Neuronal stem cell (in vitro differentiated cells): ENCODE measurements at regions not wholly inside any gene's neighbourhood (a gene's known extent, or its start where the extent isn't known, plus 50 kb on each side); places are given as distances from the start of the nearest gene placed in this dataset.

Experiments used
- DNase-seq: peaks from one replicate; pipeline ENCODE4 v3.0.0-alpha.2; 2013; ENCODE audit warnings: low spot score
- H2AFZ ChIP-seq: one replicate; pipeline ENCODE4 v1.6.1; 2013; ENCODE audit warnings: mild to moderate bottlenecking, low read length, inconsistent platforms
- H2AK5ac ChIP-seq: 2 replicates; pipeline ENCODE4 v1.6.1; 2013; ENCODE audit warnings: low read depth, mild to moderate bottlenecking, inconsistent platforms, low read length, moderate library complexity, mixed read lengths
- H2BK120ac ChIP-seq: 2 replicates; pipeline ENCODE4 v1.6.1; 2013; ENCODE audit warnings: low read depth, mild to moderate bottlenecking, inconsistent platforms, low read length, moderate library complexity, mixed read lengths
- H2BK12ac ChIP-seq: one replicate; pipeline ENCODE4 v1.6.1; 2013; ENCODE audit warnings: low read length, inconsistent platforms
- H2BK15ac ChIP-seq: 2 replicates; pipeline ENCODE4 v1.6.1; 2013; ENCODE audit warnings: mild to moderate bottlenecking, low read length, inconsistent platforms, mixed read lengths
- H2BK5ac ChIP-seq: one replicate; pipeline ENCODE4 v1.6.1; 2013; ENCODE audit warnings: inconsistent platforms, mild to moderate bottlenecking, low read length, moderate library complexity
- H3K14ac ChIP-seq: one replicate; pipeline ENCODE4 v1.6.1; 2013; ENCODE audit warnings: low read length, inconsistent platforms
- H3K18ac ChIP-seq: 2 replicates; pipeline ENCODE4 v1.6.1; 2013; ENCODE audit warnings: low read length, inconsistent platforms
- H3K23ac ChIP-seq: 2 replicates; pipeline ENCODE4 v1.6.1; 2013; ENCODE audit warnings: low read depth, mild to moderate bottlenecking, mixed read lengths, low read length, inconsistent platforms; ENCODE audit not compliant: poor library complexity
- H3K27ac ChIP-seq: replicated peaks from 3 replicates; pipeline ENCODE4 v1.5.1; 2013; ENCODE audit warnings: low read length, inconsistent platforms
- H3K27me3 ChIP-seq, 3 experiments: 2 replicates each; pipeline ENCODE4 v1.6.1; 2013; ENCODE audit warnings: low read length in 3 of 3, mild to moderate bottlenecking in 2 of 3, inconsistent platforms in 1 of 3, low read depth in 1 of 3, mixed read lengths in 1 of 3, moderate library complexity in 1 of 3; ENCODE audit not compliant: control insufficient read depth in 3 of 3, insufficient read depth in 3 of 3
- H3K36me3 ChIP-seq, 2 donors: replicated peaks in 1 of 2; 2 replicates each; pipeline ENCODE4 v1.6.1; 2013; ENCODE audit warnings: low read length in 2 of 2; ENCODE audit not compliant: control insufficient read depth in 2 of 2, insufficient read depth in 2 of 2
- H3K4ac ChIP-seq: 2 replicates; pipeline ENCODE4 v1.6.1; 2013; ENCODE audit warnings: inconsistent platforms, mild to moderate bottlenecking, low read length, moderate library complexity
- H3K4me1 ChIP-seq, 2 donors: 1 replicate in 1 of 2; 2 replicates in 1 of 2; pipeline ENCODE4 v1.6.1; 2013; ENCODE audit warnings: low read length in 2 of 2, low read depth in 1 of 2; ENCODE audit not compliant: control insufficient read depth in 2 of 2, insufficient read depth in 1 of 2
- H3K4me2 ChIP-seq: one replicate; pipeline ENCODE4 v1.6.1; 2013; ENCODE audit warnings: mild to moderate bottlenecking, low read length, inconsistent platforms; ENCODE audit not compliant: insufficient read depth, poor library complexity, severe bottlenecking
- H3K4me3 ChIP-seq, 2 donors: 2 replicates each; pipeline ENCODE4 v1.5.1; 2013; ENCODE audit warnings: low read length in 2 of 2, mild to moderate bottlenecking in 2 of 2, inconsistent platforms in 1 of 2, moderate library complexity in 1 of 2
- H3K79me1 ChIP-seq: one replicate; pipeline ENCODE4 v1.6.1; 2013; ENCODE audit warnings: low read depth, mild to moderate bottlenecking, inconsistent platforms, low read length, moderate library complexity
- H3K9ac ChIP-seq: one replicate; pipeline ENCODE4 v1.6.1; 2013; ENCODE audit warnings: mild to moderate bottlenecking, low read depth, low read length, inconsistent platforms; ENCODE audit not compliant: poor library complexity
- H3K9me3 ChIP-seq, 2 donors: replicated peaks in 1 of 2; 2 replicates each; pipeline versions ENCODE3 to v1.6.1; 2013; ENCODE audit warnings: low read length in 2 of 2, mild to moderate bottlenecking in 2 of 2, inconsistent platforms in 1 of 2, low read depth in 1 of 2, mixed read lengths in 1 of 2, moderate library complexity in 1 of 2; ENCODE audit not compliant: control insufficient read depth in 2 of 2, insufficient read depth in 1 of 2
- H4K8ac ChIP-seq: one replicate; pipeline ENCODE4 v1.6.1; 2013; ENCODE audit warnings: low read depth, mild to moderate bottlenecking, inconsistent platforms, low read length, moderate library complexity
- H4K91ac ChIP-seq: one replicate; pipeline ENCODE4 v1.6.1; 2013; ENCODE audit warnings: low read length, low read depth, mild to moderate bottlenecking, inconsistent platforms; ENCODE audit not compliant: poor library complexity
- WGBS, 2 donors: extraction: QIAGEN DNeasy Blood & Tissue Kit; methylation state at CpG; one replicate each; pipeline ENCODE4 v1.1.7; 2013; ENCODE audit warnings: missing lambda C conversion rate in 2 of 2, mixed read lengths in 1 of 2; ENCODE audit not compliant: insufficient read length in 2 of 2, insufficient replicate concordance in 1 of 2; ENCODE audit errors: extremely low coverage in 2 of 2; 5-methylcytosine and 5-hydroxymethylcytosine counted together

DNA sequence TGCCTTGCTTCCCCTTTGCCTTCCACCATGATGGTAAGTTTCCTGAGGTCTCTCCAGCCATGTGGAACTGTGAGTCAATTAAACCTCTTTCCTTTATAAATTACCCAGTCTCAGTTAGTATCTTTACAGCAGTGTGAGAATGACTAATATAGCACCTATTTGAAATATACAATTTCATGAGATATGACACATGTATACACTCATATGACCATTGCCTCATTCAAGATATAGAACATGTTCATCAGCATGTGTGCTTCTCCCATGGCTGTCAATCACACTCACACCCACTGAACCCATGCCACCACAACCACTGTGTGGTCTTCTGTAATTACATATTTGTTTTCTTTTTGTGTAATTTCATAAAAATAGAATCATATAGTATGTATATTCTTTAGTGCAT, 599.5 kb upstream of the EPHA6 start:
- Histone ChIP-seq H2BK15ac (no peak overlapping the region), H3K4me2 (no peak overlapping the region), H2BK12ac (no peak overlapping the region), H2AK5ac (no peak overlapping the region), H2BK120ac (no peak overlapping the region), H3K14ac (no peak overlapping the region), H3K18ac (no peak overlapping the region), H3K4ac (no peak overlapping the region), H3K27me3 (no peaks in the 10 kb centered on the region), H3K4me3 (no peak overlapping the region), H4K8ac (no peak overlapping the region), H3K36me3 (no peaks in the 10 kb centered on the region), H4K91ac (no peak overlapping the region), H3K9me3 (no peaks in the 10 kb centered on the region), H3K4me1 (no peaks in the 10 kb centered on the region), H3K79me1 (no peaks in the 10 kb centered on the region), H2BK5ac (no peak overlapping the region), H2AFZ (no peak overlapping the region), H3K27ac (no peak overlapping the region), H3K23ac (no peak overlapping the region), H3K9ac (no peak overlapping the region)
- DNase-seq = no peak

DNA sequence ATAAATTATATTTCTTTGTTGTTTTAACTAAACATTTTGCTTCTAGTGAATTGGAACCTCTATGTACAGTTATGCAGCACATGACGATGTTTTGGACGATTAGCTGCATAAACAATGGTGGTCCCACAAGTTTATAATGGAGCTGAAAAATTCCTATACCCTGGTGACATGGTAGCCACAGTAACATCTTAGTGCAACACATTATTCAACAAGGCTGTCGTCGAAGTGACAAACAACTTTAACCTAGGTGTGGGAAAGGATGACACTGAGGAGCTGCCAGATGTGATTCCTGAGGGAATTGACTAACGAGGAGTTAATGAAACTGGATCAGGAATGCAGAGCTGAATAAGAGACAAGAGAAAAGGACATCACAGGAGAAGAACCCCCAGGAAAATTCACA, 588.9 kb upstream of the EPHA6 start:
- Histone ChIP-seq H4K91ac (no peak overlapping the region), H3K4me2 (no peak overlapping the region), H3K9me3 (no peaks in the 10 kb centered on the region), H3K9ac (no peak overlapping the region), H3K36me3 (no peaks in the 10 kb centered on the region), H2AK5ac (no peak overlapping the region), H2BK120ac (no peak overlapping the region), H3K18ac (no peak overlapping the region), H3K27ac (no peak overlapping the region), H2BK15ac (no peak overlapping the region), H2BK5ac (no peak overlapping the region), H3K23ac (no peak overlapping the region), H3K14ac (no peak overlapping the region), H3K4me1 (no peaks in the 10 kb centered on the region), H3K4ac (no peak overlapping the region), H3K79me1 (no peaks in the 10 kb centered on the region), H2AFZ (no peak overlapping the region), H3K27me3 (no peaks in the 10 kb centered on the region), H3K4me3 (no peak overlapping the region), H2BK12ac (no peak overlapping the region), H4K8ac (no peak overlapping the region)
- WGBS, 2 donors = no CpG with 5 or more reads among the region's 5 CpGs
- DNase-seq = no peak

DNA sequence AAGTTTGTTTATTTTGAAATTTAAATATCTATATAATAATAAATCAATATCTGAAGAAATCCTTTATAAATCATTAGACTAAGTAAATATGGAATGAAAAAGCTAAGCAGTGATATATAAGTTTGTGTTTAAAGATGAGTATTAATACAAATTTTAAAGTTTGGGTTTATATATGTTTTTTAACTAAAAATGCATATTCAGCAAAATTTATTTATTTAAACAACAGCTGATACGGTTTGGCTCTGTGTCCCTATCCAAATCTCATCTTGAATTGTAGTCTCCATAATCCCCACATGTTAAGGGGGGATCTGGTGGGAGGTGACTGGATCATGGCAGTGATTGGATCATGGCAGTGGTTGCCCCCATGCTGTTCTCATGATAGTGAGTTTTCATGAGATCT, 580.7 kb upstream of the EPHA6 start:
- Histone ChIP-seq H3K79me1 (no peaks in the 10 kb centered on the region), H4K91ac (no peak overlapping the region), H3K18ac (no peak overlapping the region), H3K4me1 (no peaks in the 10 kb centered on the region), H2AK5ac (no peak overlapping the region), H3K36me3 (no peaks in the 10 kb centered on the region), H3K27me3 (no peaks in the 10 kb centered on the region), H2BK120ac (no peak overlapping the region), H2AFZ (no peak overlapping the region), H3K4me2 (no peak overlapping the region), H3K9ac (no peak overlapping the region), H2BK15ac (no peak overlapping the region), H2BK12ac (no peak overlapping the region), H4K8ac (no peak overlapping the region), H3K9me3 (no peaks in the 10 kb centered on the region), H3K4me3 (no peak overlapping the region), H3K27ac (no peak overlapping the region), H3K14ac (no peak overlapping the region), H3K4ac (no peak overlapping the region), H2BK5ac (no peak overlapping the region), H3K23ac (no peak overlapping the region)
- no CpG with 5 or more reads among the region's 1 CpG for WGBS, 2 donors
- DNase-seq = no peak

DNA sequence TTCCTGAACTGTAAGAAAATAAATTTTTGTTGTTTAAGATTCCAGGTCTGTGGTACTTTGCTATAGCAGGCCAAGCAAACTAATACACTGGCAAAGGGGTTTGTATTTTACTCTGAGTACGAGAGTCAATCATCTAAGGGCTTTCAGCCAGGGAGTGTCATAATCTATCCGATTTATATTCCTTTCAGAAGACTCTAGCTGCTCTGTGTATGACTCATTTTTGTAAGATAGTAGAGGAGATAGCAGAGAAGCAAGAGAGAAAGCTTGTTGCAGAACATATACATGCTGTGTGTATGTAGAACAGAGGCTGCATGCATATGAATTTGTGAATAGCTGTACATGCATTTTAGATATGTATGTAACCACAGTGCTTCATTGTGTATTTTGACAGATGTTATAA, 577.9 kb upstream of the EPHA6 start:
- H4K8ac ChIP-seq = no peak overlapping the region
- no peak overlapping the region for H3K27ac ChIP-seq
- H3K4me1 ChIP-seq = no peaks in the 10 kb centered on the region
- no peaks in the 10 kb centered on the region for H3K27me3 ChIP-seq
- no peaks in the 10 kb centered on the region for H3K9me3 ChIP-seq
- DNase-seq = no peak
- H3K18ac ChIP-seq = no peak overlapping the region
- no peaks in the 10 kb centered on the region for H3K36me3 ChIP-seq
- no peak overlapping the region for H3K4me3 ChIP-seq
- H2BK120ac ChIP-seq = no peak overlapping the region
- H2BK15ac ChIP-seq = no peak overlapping the region
- no peak overlapping the region for H3K14ac ChIP-seq
- no CpG with 5 or more reads among the region's 2 CpGs for WGBS, 2 donors
- H3K4me2 ChIP-seq = no peak overlapping the region
- H3K9ac ChIP-seq = no peak overlapping the region
- no peak overlapping the region for H2AK5ac ChIP-seq
- no peak overlapping the region for H2BK5ac ChIP-seq
- no peak overlapping the region for H4K91ac ChIP-seq
- no peak overlapping the region for H3K4ac ChIP-seq
- no peak overlapping the region for H3K23ac ChIP-seq
- no peaks in the 10 kb centered on the region for H3K79me1 ChIP-seq
- H2BK12ac ChIP-seq = no peak overlapping the region
- no peak overlapping the region for H2AFZ ChIP-seq
